GM23248 (cell line): ENCODE measurements at regions not wholly inside any gene's neighbourhood (a gene's known extent, or its start where the extent isn't known, plus 50 kb on each side); places are given as distances from the start of the nearest gene placed in this dataset.

Source experiments
- DNase-seq: peaks from one replicate; pipeline ENCODE4 v3.0.0-alpha.2; 2015
- H2AFZ ChIP-seq: fragments of 200-600 bp; sonication (generic); 2 replicates; pipeline ENCODE4 v1.6.1; 2016; ENCODE audit warnings: antibody characterized with exemption
- H3F3A ChIP-seq: fragments of 200-600 bp; sonication (generic); 2 replicates; pipeline ENCODE4 v1.6.1; 2016; ENCODE audit warnings: mild to moderate bottlenecking, antibody characterized with exemption, mixed run types; ENCODE audit not compliant: insufficient read depth
- H3K27ac ChIP-seq: fragments of 200-600 bp; sonication (generic); 2 replicates; pipeline ENCODE4 v1.5.1; 2016; ENCODE audit warnings: mild to moderate bottlenecking
- H3K27me3 ChIP-seq: fragments of 200-600 bp; sonication (generic); replicated peaks from 2 replicates; pipeline ENCODE4 v1.6.1; 2016; ENCODE audit warnings: mild to moderate bottlenecking; ENCODE audit not compliant: insufficient read depth
- H3K36me3 ChIP-seq: fragments of 200-600 bp; sonication (generic); 2 replicates; pipeline ENCODE4 v1.6.1; 2016; ENCODE audit warnings: low read depth, mild to moderate bottlenecking
- H3K4me1 ChIP-seq: fragments of 200-600 bp; sonication (generic); 2 replicates; pipeline ENCODE4 v1.6.1; 2016; ENCODE audit warnings: mild to moderate bottlenecking; ENCODE audit not compliant: insufficient read depth
- H3K4me2 ChIP-seq: fragments of 200-600 bp; sonication (generic); one replicate; pipeline ENCODE4 v1.6.1; 2016; ENCODE audit warnings: mild to moderate bottlenecking; ENCODE audit not compliant: unreplicated experiment
- H3K4me3 ChIP-seq: fragments of 200-600 bp; sonication (generic); 2 replicates; pipeline ENCODE4 v1.5.1; 2016; ENCODE audit warnings: mild to moderate bottlenecking
- H3K79me2 ChIP-seq: fragments of 200-600 bp; sonication (generic); 2 replicates; pipeline ENCODE4 v1.6.1; 2016; ENCODE audit warnings: mild to moderate bottlenecking; ENCODE audit not compliant: insufficient read depth
- H3K9ac ChIP-seq: fragments of 200-600 bp; sonication (generic); 2 replicates; pipeline ENCODE4 v1.6.1; 2016; ENCODE audit warnings: mild to moderate bottlenecking
- H3K9me2 ChIP-seq: fragments of 200-600 bp; sonication (generic); 2 replicates; pipeline ENCODE4 v1.6.1; 2016; ENCODE audit warnings: mixed run types, mild to moderate bottlenecking, moderate library complexity; ENCODE audit not compliant: insufficient read depth
- H3K9me3 ChIP-seq: fragments of 200-600 bp; sonication (generic); one replicate; pipeline ENCODE4 v1.6.1; 2017; ENCODE audit warnings: low read depth
- H4K20me1 ChIP-seq: fragments of 200-600 bp; sonication (generic); 2 replicates; pipeline ENCODE4 v1.6.0; 2016; ENCODE audit not compliant: insufficient read depth
- EZH2 ChIP-seq: fragments of 200-600 bp; sonication (generic); IDR thresholded peaks from 2 replicates; pipeline ENCODE4 v1.6.1; 2018; ENCODE audit warnings: antibody characterized with exemption, mild to moderate bottlenecking; ENCODE audit not compliant: insufficient read depth, poor library complexity, severe bottlenecking
- EZH2phosphoT487 ChIP-seq: fragments of 200-600 bp; sonication (generic); IDR thresholded peaks from 2 replicates; pipeline ENCODE4 v1.6.1; 2018; ENCODE audit warnings: antibody characterized with exemption, moderate library complexity, mild to moderate bottlenecking, low read depth; ENCODE audit not compliant: insufficient read depth
- WGBS, 2 experiments: methylation state at CpG; one replicate each; pipeline ENCODE4 v1.1.6; 2015 to 2017; ENCODE audit warnings: low lambda C conversion rate in 2 of 2, low coverage in 1 of 2; ENCODE audit errors: missing lambda C conversion rate in 2 of 2; 5-methylcytosine and 5-hydroxymethylcytosine counted together
- in situ Hi-C: fragments of 300-500 bp; cut with MboI; formaldehyde crosslinking; loops from 2 replicates; pipeline ENCODE4 v1.15.0; 2020

GRCh38 chr18:59063912-59064311 lies 75.8 kb upstream of the SEC11C start:
- Histone ChIP-seq H3K9me2 (no peaks in the 10 kb centered on the region), H3K27ac (no peak overlapping the region), H3K4me3 (no peak overlapping the region), H3K4me2 (no peak overlapping the region), H4K20me1 (no peaks in the 10 kb centered on the region), H3F3A (0 out of 2 replicates have a peak, but pooled peaks cover 1% of the 10 kb centered on the region), H3K79me2 (no peaks in the 10 kb centered on the region), H2AFZ (no peak overlapping the region), H3K9me3 (no peaks in the 10 kb centered on the region), H3K27me3 (no peaks in the 10 kb centered on the region), H3K4me1 (no peaks in the 10 kb centered on the region), H3K9ac (no peak overlapping the region), H3K36me3 (no peaks in the 10 kb centered on the region)
- TF ChIP-seq EZH2phosphoT487 (no peak), EZH2 (no peak)
- 75 to 80% methylated on average over 4 of the region's 4 CpGs for WGBS, 2 experiments
- in situ Hi-C loops: loop anchor here (10.0 kb wide), 1 partner anchor 529 kb away; no protein-coding TSS in a partner anchor
- no peak for DNase-seq

GRCh38 chr18:59065684-59066083 lies 74.0 kb upstream of the SEC11C start:
- Histone ChIP-seq H4K20me1 (no peaks in the 10 kb centered on the region), H3K4me3 (no peak overlapping the region), H3F3A (no peaks in the 10 kb centered on the region), H3K36me3 (no peaks in the 10 kb centered on the region), H3K4me2 (no peak overlapping the region), H3K9me3 (no peaks in the 10 kb centered on the region), H3K27me3 (no peaks in the 10 kb centered on the region), H3K4me1 (peaks cover 2% of the 10 kb centered on the region; the same call in 1 of the 2 replicates), H3K9me2 (no peaks in the 10 kb centered on the region), H3K79me2 (no peaks in the 10 kb centered on the region), H2AFZ (no peak overlapping the region), H3K9ac (no peak overlapping the region), H3K27ac (no peak overlapping the region)
- no peak for DNase-seq
- WGBS, 2 experiments: 94 to 95% methylated on average over 6 of the region's 6 CpGs
- in situ Hi-C loops: loop anchor here (10.0 kb wide), 1 partner anchor 531 kb away; no protein-coding TSS in a partner anchor
- no peak for TF ChIP-seq EZH2phosphoT487
- TF ChIP-seq EZH2: no peak

GRCh38 chr18:59067873-59068272 lies 71.8 kb upstream of the SEC11C start:
- no peak overlapping the region for H3K9ac ChIP-seq
- H3K9me3 ChIP-seq: no peaks in the 10 kb centered on the region
- H4K20me1 ChIP-seq: no peaks in the 10 kb centered on the region
- no peaks in the 10 kb centered on the region for H3K9me2 ChIP-seq
- H3K27me3 ChIP-seq: no peaks in the 10 kb centered on the region
- H3K79me2 ChIP-seq: no peaks in the 10 kb centered on the region
- H3K4me3 ChIP-seq: no peak overlapping the region
- DNase-seq: peak; percentile 38
- H2AFZ ChIP-seq: no peak overlapping the region
- 68 to 70% methylated on average over 2 of the region's 2 CpGs for WGBS, 2 experiments
- H3K36me3 ChIP-seq: no peaks in the 10 kb centered on the region
- no peak overlapping the region for H3K27ac ChIP-seq
- TF ChIP-seq EZH2 (no peak), EZH2phosphoT487 (no peak)
- in situ Hi-C loops: loop anchor here (10.0 kb wide), 1 partner anchor 533 kb away; no protein-coding TSS in a partner anchor
- H3K4me2 ChIP-seq: no peak overlapping the region
- peaks cover 3% of the 10 kb centered on the region; the same call in 1 of the 2 replicates for H3K4me1 ChIP-seq
- H3F3A ChIP-seq: no peaks in the 10 kb centered on the region

GRCh38 chr18:59068276-59069071 lies 71.2 kb upstream of the SEC11C start:
- no peak overlapping the region for H3K9ac ChIP-seq
- H3K79me2 ChIP-seq: no peaks in the 10 kb centered on the region
- peaks cover 3% of the 10 kb centered on the region; the same call in 1 of the 2 replicates for H3K4me1 ChIP-seq
- no peaks in the 10 kb centered on the region for H3K36me3 ChIP-seq
- H2AFZ ChIP-seq: no peak overlapping the region
- H3K9me3 ChIP-seq: no peaks in the 10 kb centered on the region
- in situ Hi-C loops: loop anchor here (10.0 kb wide), 1 partner anchor 534 kb away; no protein-coding TSS in a partner anchor
- H4K20me1 ChIP-seq: no peaks in the 10 kb centered on the region
- WGBS, 2 experiments: 89% methylated on average over 12 of the region's 12 CpGs
- H3F3A ChIP-seq: no peaks in the 10 kb centered on the region
- no peak overlapping the region for H3K4me3 ChIP-seq
- H3K27ac ChIP-seq: no peak overlapping the region
- H3K4me2 ChIP-seq: no peak overlapping the region
- TF ChIP-seq EZH2phosphoT487 (no peak), EZH2 (no peak)
- DNase-seq: no peak
- H3K9me2 ChIP-seq: no peaks in the 10 kb centered on the region
- H3K27me3 ChIP-seq: no peaks in the 10 kb centered on the region
